Umbilical cord (tissue), 1 donor: ENCODE measurements at regions not wholly inside any gene's neighbourhood (a gene's known extent, or its start where the extent isn't known, plus 50 kb on each side); places are given as distances from the start of the nearest gene placed in this dataset.

Experiments
- DNase-seq: peaks from one replicate; pipeline ENCODE4 v3.0.0-alpha.2; 2015; ENCODE audit warnings: low spot score

DNA sequence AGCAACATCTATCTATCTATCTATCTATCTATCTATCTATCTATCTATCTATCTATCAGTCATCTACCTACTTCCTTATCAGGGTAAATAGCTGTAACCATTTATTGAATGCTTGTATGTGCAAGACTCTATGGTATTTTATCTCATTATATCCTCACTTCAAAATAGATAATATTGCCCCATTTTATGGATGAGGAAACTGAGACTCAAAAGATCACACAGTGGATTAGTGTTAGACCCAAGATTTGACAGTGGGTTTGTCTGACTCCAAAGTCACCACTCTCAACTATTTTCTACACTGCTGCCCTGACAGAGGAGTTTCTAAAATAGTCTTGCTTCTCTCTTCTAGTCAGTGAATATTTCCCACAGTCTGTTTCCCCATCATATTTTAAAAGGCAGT, 94.3 kb upstream of the NR3C1 start:
- no peak for DNase-seq

DNA sequence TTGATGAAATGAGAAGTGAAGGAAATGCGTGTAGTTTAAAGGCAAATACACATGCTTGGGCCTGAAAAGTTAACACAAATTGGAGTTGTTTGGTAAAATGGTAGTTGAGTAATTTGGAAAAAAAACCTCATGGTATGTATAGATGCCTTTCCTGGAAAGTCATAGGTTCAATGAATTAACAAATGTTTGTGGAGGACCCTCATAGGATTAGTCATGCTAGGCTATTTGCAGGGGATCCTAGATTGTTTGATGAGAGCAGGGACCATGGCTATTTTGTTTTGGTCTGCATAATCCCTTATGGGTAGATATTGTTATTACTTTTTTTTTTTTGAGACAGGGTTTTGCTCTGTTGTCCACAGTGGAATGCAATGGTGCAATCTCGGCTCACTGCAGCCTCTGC, 93.5 kb upstream of the NR3C1 start:
- no peak for DNase-seq

DNA sequence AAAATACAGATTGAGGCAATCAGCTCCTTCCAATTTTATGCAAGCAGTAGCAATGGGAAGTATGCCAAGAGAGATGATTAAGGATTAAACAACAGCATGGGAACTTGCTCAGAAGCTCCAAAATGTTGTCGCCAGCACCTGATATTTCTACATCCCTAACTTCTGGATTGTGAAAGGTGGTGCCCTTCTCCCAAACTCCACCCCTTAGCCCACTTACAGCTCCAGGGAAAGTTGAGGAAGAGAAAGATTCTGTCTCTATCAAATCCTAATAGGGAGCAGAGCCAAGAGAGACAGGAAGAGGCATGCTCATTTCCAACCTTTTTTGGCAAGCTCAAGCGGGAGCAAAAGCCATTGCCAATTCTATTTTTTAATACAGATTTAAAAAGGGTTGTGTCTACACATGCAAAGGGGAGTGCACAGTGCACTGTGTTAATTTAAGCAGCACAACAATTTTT, 92.4 kb upstream of the NR3C1 start:
- peak; percentile 84 for DNase-seq

DNA sequence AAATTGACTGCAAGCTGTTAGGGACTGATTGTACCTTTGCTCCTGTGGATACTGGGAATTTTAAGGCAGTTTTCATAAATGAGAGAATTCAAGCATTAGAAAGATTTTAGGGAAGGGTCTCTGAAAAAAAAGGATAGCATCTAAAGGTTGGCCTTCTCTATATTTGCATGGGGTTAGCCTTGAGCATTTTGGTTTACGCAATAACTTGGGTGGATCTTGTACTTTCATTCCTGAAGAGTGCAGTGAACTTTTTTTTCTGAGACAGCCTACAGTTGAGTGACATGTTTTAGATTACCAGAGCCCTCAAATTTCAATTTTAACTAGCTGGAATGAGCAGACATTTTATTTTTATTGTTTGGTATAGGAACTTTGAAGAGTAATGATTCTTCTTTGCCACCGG, 91.6 kb upstream of the NR3C1 start:
- peak; percentile 53 for DNase-seq

- no peak for DNase-seq
These were observed 91.1 kb upstream of the NR3C1 start for GRCh38 chr5:143494595-143494994.

GRCh38 chr5:143494162-143494561, 90.7 kb upstream of the NR3C1 start:
- DNase-seq = peak; percentile 74

GRCh38 chr5:143492783-143493182, 89.3 kb upstream of the NR3C1 start:
- DNase-seq = no peak

DNA sequence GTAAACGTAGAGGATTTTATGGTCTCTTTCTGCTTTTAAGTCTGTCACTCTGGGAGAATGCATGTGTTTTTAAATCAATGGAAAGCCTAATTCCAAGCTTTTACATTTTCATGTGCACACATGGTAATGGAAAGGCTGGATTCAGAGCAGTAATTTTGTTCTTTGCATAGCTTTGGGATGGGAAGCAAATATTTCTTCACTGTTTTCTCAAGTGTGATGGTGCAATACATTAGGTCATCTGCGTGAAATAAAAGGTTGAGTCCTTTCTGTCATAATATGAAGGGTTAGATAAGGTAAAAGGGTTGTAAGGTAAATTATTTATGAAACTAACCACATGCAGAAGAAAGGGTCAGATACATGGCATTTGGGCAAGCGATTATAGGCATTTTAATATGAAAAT, 88.2 kb upstream of the NR3C1 start:
- no peak for DNase-seq

GRCh38 chr5:143488381-143488780, 84.9 kb upstream of the NR3C1 start:
- no peak for DNase-seq

DNA sequence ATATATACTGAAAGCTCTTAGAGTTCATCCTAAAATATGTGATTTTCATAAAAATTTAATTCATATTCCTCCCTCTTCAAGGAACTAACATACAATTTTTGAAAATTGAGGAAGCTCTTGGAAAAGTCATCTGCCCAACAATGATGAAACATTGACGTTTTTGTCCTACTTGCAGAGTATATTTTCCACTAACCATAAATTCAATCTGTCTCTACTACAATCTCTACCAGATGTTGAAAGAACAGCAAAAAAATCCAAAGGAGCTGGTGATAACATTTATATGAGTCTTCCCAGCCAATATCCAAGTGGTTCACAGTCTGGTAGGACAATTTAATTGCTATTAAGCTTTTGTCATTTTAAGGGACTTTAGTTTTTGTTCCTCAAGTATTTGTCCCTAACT, 81.1 kb upstream of the NR3C1 start:
- DNase-seq = no peak

GRCh38 chr5:143481697-143482531, 78.4 kb upstream of the NR3C1 start:
- peak; percentile 43 for DNase-seq

DNA sequence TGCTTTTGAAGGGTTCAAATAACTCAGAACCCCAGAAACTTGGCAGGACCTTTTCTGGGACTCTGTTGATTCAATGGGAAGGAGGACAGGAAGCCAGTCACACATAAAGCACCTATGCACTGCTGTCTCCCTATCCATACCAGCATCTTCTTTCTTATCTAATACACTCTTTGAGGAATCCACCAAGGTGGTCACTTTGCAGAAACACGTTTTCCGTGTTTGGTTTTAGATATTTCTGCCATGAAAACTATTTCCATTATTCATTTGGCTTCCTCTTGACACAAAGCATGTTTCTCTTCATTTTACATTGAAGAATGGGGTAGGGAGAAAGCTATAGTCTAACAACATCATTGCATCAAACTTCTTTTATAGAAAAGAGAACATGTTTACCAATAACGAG, 76.5 kb upstream of the NR3C1 start:
- no peak for DNase-seq

GRCh38 chr5:143479394-143479793, 75.9 kb upstream of the NR3C1 start:
- no peak for DNase-seq

DNA sequence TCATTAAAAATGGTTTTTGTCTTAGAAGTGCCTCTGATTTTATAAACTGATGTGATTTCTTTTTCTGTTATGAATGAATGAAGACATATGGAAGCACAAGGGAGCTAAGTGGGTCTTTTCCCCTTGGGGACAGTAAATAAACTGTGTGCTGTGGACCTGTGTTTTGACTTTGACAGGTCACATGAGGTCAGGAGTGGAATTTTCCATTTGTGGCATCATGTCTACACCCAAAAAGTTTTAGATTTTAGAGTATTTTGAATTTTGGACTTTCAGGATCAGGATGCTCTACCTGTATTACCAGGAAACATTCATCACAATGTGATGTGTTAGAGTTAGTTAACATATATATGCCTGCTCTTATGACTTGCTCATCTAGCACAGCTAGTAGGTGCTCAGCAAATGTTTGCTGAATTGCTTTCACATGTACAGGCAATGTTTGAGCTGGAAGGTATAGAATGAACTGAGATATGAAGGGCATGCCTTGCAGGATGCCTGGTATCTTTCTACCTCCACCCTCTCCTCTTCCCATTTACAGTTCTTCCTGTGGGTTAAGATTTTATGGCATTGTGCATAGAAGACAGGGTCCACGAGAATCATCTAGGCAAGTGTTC, 73.2 kb upstream of the NR3C1 start:
- no peak for DNase-seq

DNA sequence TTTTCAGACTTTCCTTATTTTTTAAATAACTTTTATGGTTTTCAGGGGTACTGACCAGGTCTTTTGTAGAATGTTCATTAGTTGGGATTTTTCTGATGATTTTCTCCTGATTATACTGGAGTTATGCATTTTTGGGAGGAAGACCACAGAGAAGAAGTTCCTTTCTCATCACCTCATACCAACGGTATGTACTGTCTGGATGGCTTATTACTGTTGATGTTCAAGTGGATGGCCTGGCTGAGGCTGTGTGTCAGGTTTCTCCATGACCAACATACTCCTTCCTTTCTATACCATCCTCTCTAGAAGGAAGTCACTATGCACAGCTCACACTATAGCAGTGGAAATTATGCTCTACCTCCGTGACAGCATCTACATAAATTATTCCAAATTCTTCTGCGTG, 71.1 kb upstream of the NR3C1 start:
- no peak for DNase-seq

DNA sequence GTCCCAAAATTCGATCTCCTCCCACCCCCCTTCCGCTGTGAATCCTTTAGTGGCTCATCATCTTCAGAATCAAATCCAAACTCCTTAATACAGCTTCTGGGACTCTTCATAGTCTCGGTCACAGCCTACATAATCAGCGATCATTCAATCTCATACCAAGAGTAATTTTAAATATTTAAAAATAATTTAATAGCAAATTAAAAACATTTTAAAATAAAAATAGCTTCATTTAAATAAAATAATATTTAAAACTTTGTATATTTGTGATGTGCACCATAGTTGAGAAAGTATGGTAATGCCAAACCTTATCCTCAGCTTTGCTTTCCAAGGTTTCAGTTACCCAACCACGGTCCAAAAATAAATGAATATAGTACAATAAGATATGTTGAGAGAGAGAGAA, 70.0 kb upstream of the NR3C1 start:
- DNase-seq = no peak

DNA sequence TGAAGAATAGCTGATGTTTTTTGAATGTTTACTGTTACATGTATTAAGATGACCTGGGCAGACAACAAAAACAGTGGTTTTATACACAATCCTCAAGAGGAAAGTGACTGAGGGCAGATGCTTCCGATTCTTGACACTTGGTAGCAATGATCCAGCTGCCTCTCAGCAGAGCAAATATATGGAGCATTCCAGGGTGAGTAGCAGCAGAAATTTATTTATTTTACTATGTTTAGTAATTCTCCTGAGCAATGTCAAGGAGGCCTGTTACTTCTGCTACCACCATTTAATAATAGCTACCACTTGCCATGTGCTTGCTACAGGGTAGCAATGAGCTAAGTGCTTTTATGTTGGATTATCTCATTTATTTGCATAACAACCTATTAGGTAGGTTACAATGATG, 69.1 kb upstream of the NR3C1 start:
- DNase-seq = no peak

GRCh38 chr5:143471666-143472464, 68.4 kb upstream of the NR3C1 start:
- DNase-seq = peak; percentile 54

DNA sequence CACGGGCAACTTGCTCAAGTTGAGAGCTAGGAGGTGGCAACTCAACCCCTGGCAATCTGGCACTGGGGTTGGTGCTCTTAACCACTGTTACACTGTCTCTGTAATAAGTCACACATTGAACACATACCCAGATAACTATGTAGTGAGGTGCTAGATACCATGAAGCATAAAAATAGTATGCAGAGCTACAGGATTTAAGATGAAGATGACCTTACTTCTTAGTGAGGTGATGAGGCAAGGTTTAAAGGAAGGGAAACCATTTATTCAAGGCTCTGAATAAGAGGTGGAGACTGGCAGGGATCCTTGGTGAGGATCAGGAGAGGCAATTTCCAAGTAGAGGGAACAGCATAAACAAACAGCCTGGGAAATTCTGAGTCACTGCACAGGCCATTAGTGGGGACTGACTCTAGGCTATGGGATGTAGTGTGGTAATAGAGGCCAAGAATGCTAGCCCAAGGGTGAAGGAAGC, 67.6 kb upstream of the NR3C1 start:
- no peak for DNase-seq

DNA sequence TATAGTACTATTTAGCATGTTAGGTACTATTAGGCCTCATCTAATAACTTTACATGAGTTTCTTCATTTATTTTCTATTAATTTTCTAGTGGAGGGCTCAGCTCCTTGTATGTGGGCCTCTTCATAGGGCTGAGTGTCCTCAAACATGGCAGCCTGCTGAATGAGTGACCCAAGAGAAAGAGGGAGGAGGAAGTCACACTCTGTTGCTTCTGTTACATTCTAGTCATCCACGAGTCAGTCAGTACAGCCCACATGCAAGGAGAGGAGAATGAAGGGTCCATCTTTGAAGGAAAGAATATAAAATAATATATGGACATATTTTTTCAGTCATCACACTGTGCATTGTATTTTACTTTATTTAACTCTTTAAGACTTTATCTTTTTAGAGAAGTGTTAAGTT, 66.6 kb upstream of the NR3C1 start:
- no peak for DNase-seq

- no peak for DNase-seq
These were observed 65.6 kb upstream of the NR3C1 start for GRCh38 chr5:143469125-143469524.

- no peak for DNase-seq
These were observed 63.1 kb upstream of the NR3C1 start for GRCh38 chr5:143466632-143467031.
